ENCODE measurements at regions not wholly inside any gene's neighbourhood (a gene's known extent, or its start where the extent isn't known, plus 50 kb on each side); places are given as distances from the start of the nearest gene placed in this dataset.

DNA sequence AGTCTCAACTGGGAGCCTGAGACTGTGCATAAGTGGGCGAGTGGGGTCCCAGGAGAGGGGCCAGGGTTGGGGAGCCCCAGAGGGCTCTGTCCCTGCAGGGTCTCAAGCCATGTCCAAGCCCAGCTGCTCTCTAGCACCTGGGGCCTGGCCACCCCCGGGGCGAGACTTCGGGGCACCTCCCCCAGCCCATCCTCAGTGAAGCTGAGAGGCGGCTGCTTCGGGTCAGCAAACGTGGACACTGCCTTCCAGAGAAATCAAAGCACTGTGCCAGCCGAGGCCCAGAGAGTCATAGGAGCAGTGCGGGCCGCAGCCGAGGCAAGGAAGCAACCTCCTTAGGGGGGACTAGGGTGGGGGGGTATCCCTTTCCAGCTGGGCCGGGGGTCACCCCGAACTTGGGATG, 77.5 kb downstream of the ENGASE start:
- intact Hi-C loops (cut with DNase I): no loop called here
- WGBS, 2 donors: 13 to 21% methylated on average over 3 to 12 of the region's 13 CpGs
- no peak overlapping the region for H3K27ac ChIP-seq
- no peak for TF ChIP-seq POLR2A (IDR thresholded peaks at IDR 0.05)
- TF ChIP-seq, protein P1, sequence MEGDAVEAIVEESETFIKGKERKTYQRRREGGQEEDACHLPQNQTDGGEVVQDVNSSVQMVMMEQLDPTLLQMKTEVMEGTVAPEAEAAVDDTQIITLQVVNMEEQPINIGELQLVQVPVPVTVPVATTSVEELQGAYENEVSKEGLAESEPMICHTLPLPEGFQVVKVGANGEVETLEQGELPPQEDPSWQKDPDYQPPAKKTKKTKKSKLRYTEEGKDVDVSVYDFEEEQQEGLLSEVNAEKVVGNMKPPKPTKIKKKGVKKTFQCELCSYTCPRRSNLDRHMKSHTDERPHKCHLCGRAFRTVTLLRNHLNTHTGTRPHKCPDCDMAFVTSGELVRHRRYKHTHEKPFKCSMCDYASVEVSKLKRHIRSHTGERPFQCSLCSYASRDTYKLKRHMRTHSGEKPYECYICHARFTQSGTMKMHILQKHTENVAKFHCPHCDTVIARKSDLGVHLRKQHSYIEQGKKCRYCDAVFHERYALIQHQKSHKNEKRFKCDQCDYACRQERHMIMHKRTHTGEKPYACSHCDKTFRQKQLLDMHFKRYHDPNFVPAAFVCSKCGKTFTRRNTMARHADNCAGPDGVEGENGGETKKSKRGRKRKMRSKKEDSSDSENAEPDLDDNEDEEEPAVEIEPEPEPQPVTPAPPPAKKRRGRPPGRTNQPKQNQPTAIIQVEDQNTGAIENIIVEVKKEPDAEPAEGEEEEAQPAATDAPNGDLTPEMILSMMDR (IDR thresholded peaks at IDR 0.05): no peak
- H3K4me3 ChIP-seq: no peak overlapping the region
- DNase-seq (no peak), ATAC-seq (no peak)
- no peaks in the 10 kb centered on the region for H3K4me1 ChIP-seq
- H3K36me3 ChIP-seq (replicated peaks in 1 of 2; ENCODE audit: insufficient read depth in 1 of 2, low read depth in 2 of 2): no peaks in the 10 kb centered on the region
- no peaks in the 10 kb centered on the region for H3K9me3 ChIP-seq
- no peaks in the 10 kb centered on the region for H3K27me3 ChIP-seq

DNA sequence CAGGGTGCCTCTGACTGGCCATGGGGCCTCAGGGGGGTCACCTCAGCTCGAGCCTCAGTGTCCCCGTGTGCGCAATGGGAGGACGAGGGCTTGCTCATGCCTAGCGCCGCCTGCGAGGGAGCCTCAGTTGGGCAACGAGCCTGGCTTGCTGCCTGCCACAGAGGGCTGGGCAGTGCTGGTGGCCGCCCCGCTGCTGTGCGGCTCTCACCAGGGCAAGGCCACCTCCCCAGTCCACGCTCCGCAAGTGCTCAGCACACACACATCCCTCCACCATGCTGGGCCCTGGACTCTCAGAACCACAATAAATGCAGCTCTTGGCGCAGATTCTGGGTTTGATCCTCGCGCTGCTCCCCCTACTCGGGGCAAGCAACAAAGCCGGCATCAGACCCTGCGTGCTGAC, 76.2 kb downstream of the ENGASE start:
- no peaks in the 10 kb centered on the region for H3K27me3 ChIP-seq
- 58 to 66% methylated on average over 6 to 19 of the region's 19 CpGs for WGBS, 2 donors
- intact Hi-C loops (cut with DNase I): no loop called here

DNA sequence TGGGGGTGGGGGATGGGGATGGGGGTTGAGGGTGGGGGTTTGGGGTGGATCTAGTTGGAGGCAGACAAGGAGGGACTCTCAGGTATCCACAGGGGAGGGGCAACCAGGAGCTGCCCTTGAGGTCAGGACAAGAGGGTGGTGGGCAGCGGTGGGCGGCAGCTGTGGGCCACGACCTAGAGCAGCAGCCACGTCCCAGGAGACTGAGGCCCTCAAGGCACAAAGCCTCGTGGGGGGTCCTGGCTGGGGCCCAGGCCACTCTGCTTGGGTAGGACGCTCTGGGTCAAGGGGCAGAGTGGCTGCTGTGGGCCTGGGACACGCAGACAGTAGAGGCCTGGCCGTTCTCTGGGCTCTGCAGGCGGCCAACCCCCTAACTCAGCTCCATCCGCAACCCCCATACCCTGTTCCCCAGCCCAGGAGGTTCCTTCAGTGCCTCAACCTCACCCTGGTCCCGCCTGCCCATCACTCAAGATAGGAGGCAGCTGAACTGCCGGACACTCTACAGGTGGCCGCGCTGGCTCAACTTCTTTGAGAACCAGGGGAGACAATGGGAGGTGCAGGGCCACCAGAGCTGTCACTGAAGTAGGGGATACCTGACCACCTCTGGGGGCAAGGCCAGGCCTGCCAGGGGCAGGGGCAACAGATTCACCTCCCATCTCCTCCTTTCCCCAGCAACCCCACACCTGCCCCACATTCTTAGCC, 75.6 kb downstream of the ENGASE start:
- Histone ChIP-seq H3K4me1 (no peaks in the 10 kb centered on the region), H3K4me3 (no peak overlapping the region), H3K9me3 (no peaks in the 10 kb centered on the region), H3K36me3 (replicated peaks in 1 of 2; ENCODE audit: insufficient read depth in 1 of 2, low read depth in 2 of 2) (no peaks in the 10 kb centered on the region), H3K27me3 (no peaks in the 10 kb centered on the region), H3K27ac (no peak overlapping the region)
- TF ChIP-seq, protein P1 (IDR thresholded peaks at IDR 0.05): no peak
- no peak for TF ChIP-seq POLR2A (IDR thresholded peaks at IDR 0.05)
- intact Hi-C loops (cut with DNase I): no loop called here
- DNase-seq: no peak
- 40 to 63% methylated on average over 3 to 14 of the region's 14 CpGs for WGBS, 2 donors
- ATAC-seq: no peak

More for the DNA sequence above, 76.2 kb downstream of the ENGASE start:
- Histone ChIP-seq H3K27ac (no peak overlapping the region), H3K4me3 (no peak overlapping the region), H3K36me3 (replicated peaks in 1 of 2; ENCODE audit: insufficient read depth in 1 of 2, low read depth in 2 of 2) (no peaks in the 10 kb centered on the region), H3K9me3 (no peaks in the 10 kb centered on the region), H3K4me1 (no peaks in the 10 kb centered on the region)
- no peak for ATAC-seq
- no peak for DNase-seq
- TF ChIP-seq, protein P1 (IDR thresholded peaks at IDR 0.05): no peak
- no peak for TF ChIP-seq POLR2A (IDR thresholded peaks at IDR 0.05)

DNA sequence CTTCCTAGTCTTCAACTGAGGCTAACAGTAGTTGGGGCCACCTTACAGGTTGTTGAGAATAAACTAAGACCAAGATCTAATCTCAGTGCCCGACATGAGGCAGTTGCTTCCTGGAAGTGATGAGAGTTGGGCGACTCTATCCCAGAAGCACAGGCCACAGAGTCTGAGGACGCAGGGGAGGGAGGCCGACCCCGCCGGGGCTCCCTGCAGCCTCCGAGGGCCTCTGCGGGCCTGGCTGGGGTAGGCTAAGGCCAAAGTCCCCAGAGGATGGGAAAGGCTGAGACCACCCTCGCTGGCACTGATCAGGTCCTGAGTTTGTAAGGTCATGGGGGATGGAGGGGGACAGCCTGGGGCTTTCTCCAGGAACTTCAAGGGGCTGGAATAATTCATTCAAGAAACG, 74.0 kb downstream of the ENGASE start:
- Histone ChIP-seq H3K4me1 (no peaks in the 10 kb centered on the region), H3K4me3 (no peak overlapping the region), H3K27me3 (no peaks in the 10 kb centered on the region), H3K27ac (no peak overlapping the region), H3K36me3 (replicated peaks in 1 of 2; ENCODE audit: insufficient read depth in 1 of 2, low read depth in 2 of 2) (no peaks in the 10 kb centered on the region), H3K9me3 (no peaks in the 10 kb centered on the region)
- ATAC-seq (no peak), DNase-seq (no peak)
- WGBS, 2 donors: 58 to 67% methylated on average over 2 to 10 of the region's 10 CpGs
- intact Hi-C loops (cut with DNase I): no loop called here
- no peak for TF ChIP-seq POLR2A (IDR thresholded peaks at IDR 0.05)
- TF ChIP-seq, protein P1 (IDR thresholded peaks at IDR 0.05): no peak

All from body of pancreas (tissue), 4 donors.